SK-N-SH (cell line): ENCODE measurements at regions not wholly inside any gene's neighbourhood (a gene's known extent, or its start where the extent isn't known, plus 50 kb on each side); places are given as distances from the start of the nearest gene placed in this dataset.

Experiments used
- CTCF ChIA-PET: fragments of 300-600, 350-600 bp; formaldehyde crosslinking; extraction: SDS; loops from one replicate; lab custom pipeline; 2021; lab: Yijun Ruan, JAX
- POLR2A ChIA-PET: fragments of 350-600 bp; sonication (Branson Sonifier 250); formaldehyde crosslinking; extraction: SDS; loops from one replicate; lab custom pipeline; 2020; ENCODE audit warnings: antibody characterized with exemption, inconsistent platforms; lab: Yijun Ruan, JAX
- DNase-seq: peaks from one replicate; pipeline ENCODE4 v3.0.0; 2012
- H2AFZ ChIP-seq: fragments of 200-600 bp; sonication (generic); 2 replicates; pipeline ENCODE4 v1.8.1; 2016; ENCODE audit warnings: antibody characterized with exemption, mild to moderate bottlenecking, low read depth
- H3F3A ChIP-seq: fragments of 200-600 bp; sonication (generic); replicated peaks from 2 replicates; pipeline ENCODE3; 2016; ENCODE audit warnings: antibody characterized with exemption, mild to moderate bottlenecking; ENCODE audit not compliant: insufficient read depth
- H3K27ac ChIP-seq, 2 experiments: fragments of 200-500 bp in 1 of 2; fragments of 200-600 bp in 1 of 2; sonication (Bioruptor generic) in 1 of 2; sonication (generic), shearing (Covaris generic) in 1 of 2; 2 replicates each; pipeline versions ENCODE4 v1.5.1 to v1.6.1; 2014 to 2016; ENCODE audit warnings: low read depth in 2 of 2, inconsistent platforms in 1 of 2, low read length in 1 of 2, mild to moderate bottlenecking in 1 of 2, mixed read lengths in 1 of 2
- H3K27me3 ChIP-seq: fragments of 200-600 bp; sonication (generic), shearing (Covaris generic); 2 replicates; pipeline ENCODE4 v1.6.1; 2016; ENCODE audit warnings: mixed run types; ENCODE audit not compliant: insufficient read depth
- H3K36me3 ChIP-seq, 2 experiments: fragments of 200-500 bp in 1 of 2; fragments of 200-600 bp in 1 of 2; sonication (Bioruptor generic) in 1 of 2; sonication (generic) in 1 of 2; replicated peaks in 1 of 2; 2 replicates each; pipeline versions ENCODE3 to v1.5.1; 2014 to 2016; ENCODE audit warnings: low read length in 1 of 2, mild to moderate bottlenecking in 1 of 2; ENCODE audit not compliant: insufficient read depth in 2 of 2, control insufficient read depth in 1 of 2
- H3K4me1 ChIP-seq, 2 experiments: fragments of 200-500 bp in 1 of 2; fragments of 200-600 bp in 1 of 2; sonication (Bioruptor generic) in 1 of 2; sonication (generic), shearing (Covaris generic) in 1 of 2; 2 replicates each; pipeline versions ENCODE4 v1.5.1 to v1.6.1; 2014 to 2016; ENCODE audit warnings: low read depth in 1 of 2, low read length in 1 of 2, mixed run types in 1 of 2; ENCODE audit not compliant: insufficient read depth in 2 of 2, control insufficient read depth in 1 of 2
- H3K4me2 ChIP-seq: fragments of 200-600 bp; sonication (generic), shearing (Covaris generic); 2 replicates; pipeline ENCODE4 v1.6.1; 2017; ENCODE audit warnings: mixed run types
- H3K4me3 ChIP-seq, 2 experiments: fragments of 200-500 bp in 1 of 2; fragments of 200-600 bp in 1 of 2; sonication (Bioruptor generic) in 1 of 2; sonication (generic), shearing (Covaris generic) in 1 of 2; 2 replicates each; pipeline versions ENCODE4 v1.5.1 to v1.8.1; 2014 to 2016; ENCODE audit warnings: low read depth in 2 of 2, inconsistent platforms in 1 of 2, low read length in 1 of 2, mild to moderate bottlenecking in 1 of 2, mixed read lengths in 1 of 2, moderate library complexity in 1 of 2
- H3K79me2 ChIP-seq: fragments of 200-600 bp; sonication (generic); 2 replicates; pipeline ENCODE4 v1.8.1; 2017; ENCODE audit warnings: mild to moderate bottlenecking; ENCODE audit not compliant: insufficient read depth
- H3K9ac ChIP-seq: fragments of 200-600 bp; sonication (generic); 2 replicates; pipeline ENCODE4 v1.6.1; 2017; ENCODE audit warnings: mixed run types
- H3K9me2 ChIP-seq: fragments of 200-600 bp; sonication (generic); 2 replicates; pipeline ENCODE4 v1.6.1; 2017; ENCODE audit warnings: mixed run types
- H3K9me3 ChIP-seq: fragments of 200-600 bp; sonication (generic); 2 replicates; pipeline ENCODE4 v1.6.1; 2017; ENCODE audit warnings: mixed run types, mild to moderate bottlenecking, moderate library complexity
- H4K20me1 ChIP-seq: fragments of 200-600 bp; sonication (generic); 2 replicates; pipeline ENCODE4 v1.6.1; 2017; ENCODE audit warnings: mild to moderate bottlenecking, mixed run types; ENCODE audit not compliant: insufficient read depth
- CHD2 ChIP-seq: fragments of 150-350 bp; IDR thresholded peaks from 2 replicates; pipeline ENCODE4 v1.6.1; 2018; ENCODE audit warnings: low read length; ENCODE audit not compliant: partially characterized antibody
- ELF1 ChIP-seq: IDR thresholded peaks from 2 replicates; pipeline ENCODE4 v1.4.0; 2012
- EP300 ChIP-seq, 2 experiments: IDR thresholded peaks; 2 replicates each; pipeline versions ENCODE4 v1.4.0 to v1.6.1; 2012; ENCODE audit warnings: borderline replicate concordance in 1 of 2, low read depth in 1 of 2, low read length in 1 of 2
- EZH2phosphoT487 ChIP-seq: fragments of 200-600 bp; sonication (generic); IDR thresholded peaks from 2 replicates; pipeline ENCODE4 v1.6.1; 2017; ENCODE audit warnings: low read depth, mixed run types, mild to moderate bottlenecking, antibody characterized with exemption, moderate library complexity, borderline replicate concordance
- FOSL2 ChIP-seq: IDR thresholded peaks from 2 replicates; pipeline ENCODE4 v1.4.0; 2012; ENCODE audit warnings: low read depth, mild to moderate bottlenecking, moderate library complexity, borderline replicate concordance
- FOXJ3 ChIP-seq: sonication (generic); formaldehyde crosslinking; IDR thresholded peaks from 2 replicates; pipeline ENCODE4 v1.5.1; 2020; ENCODE audit warnings: mild to moderate bottlenecking, missing genetic modification reagents
- FOXM1 ChIP-seq: IDR thresholded peaks from 2 replicates; pipeline ENCODE4 v1.4.0; 2012; ENCODE audit warnings: low read depth, mild to moderate bottlenecking
- GATA2 ChIP-seq: sonication (generic); formaldehyde crosslinking; IDR thresholded peaks from 2 replicates; pipeline ENCODE4 v1.5.0; 2020; ENCODE audit warnings: mild to moderate bottlenecking, missing genetic modification reagents
- IRF3 ChIP-seq: fragments of 150-350 bp; IDR thresholded peaks from 2 replicates; pipeline ENCODE4 v1.6.1; 2016; ENCODE audit warnings: mild to moderate bottlenecking, low read depth, low read length
- JUND ChIP-seq: IDR thresholded peaks from 2 replicates; pipeline ENCODE4 v1.4.0; 2012
- MAX ChIP-seq: IDR thresholded peaks from 2 replicates; pipeline ENCODE4 v1.4.0; 2012; ENCODE audit warnings: low read depth
- MEF2A ChIP-seq: IDR thresholded peaks from 2 replicates; pipeline ENCODE4 v1.4.0; 2012; ENCODE audit warnings: low read depth, borderline replicate concordance
- MXI1 ChIP-seq: IDR thresholded peaks from 2 replicates; pipeline ENCODE4 v1.6.1; 2012; ENCODE audit warnings: mild to moderate bottlenecking, low read depth, low read length, improper control_type of control experiment
- NFIC ChIP-seq: IDR thresholded peaks from 2 replicates; pipeline ENCODE4 v1.4.0; 2012; ENCODE audit warnings: borderline replicate concordance
- POLR2AphosphoS5 ChIP-seq: IDR thresholded peaks from 2 replicates; pipeline ENCODE4 v1.6.1; 2012; ENCODE audit warnings: low read depth, low read length
- RCOR1 ChIP-seq: fragments of 150-350 bp; IDR thresholded peaks from 2 replicates; pipeline ENCODE4 v1.6.1; 2017; ENCODE audit warnings: antibody characterized with exemption, low read length
- REST ChIP-seq: IDR thresholded peaks from 2 replicates; pipeline ENCODE4 v1.6.1; 2012; ENCODE audit warnings: mild to moderate bottlenecking, low read depth, low read length, moderate library complexity
- RFX5 ChIP-seq: IDR thresholded peaks from 2 replicates; pipeline ENCODE4 v1.6.1; 2012; ENCODE audit warnings: mild to moderate bottlenecking, improper control_type of control experiment, low read length
- RXRA ChIP-seq: IDR thresholded peaks from 2 replicates; pipeline ENCODE4 v1.4.0; 2012; ENCODE audit warnings: low read depth, mild to moderate bottlenecking, borderline replicate concordance
- SIN3A ChIP-seq: IDR thresholded peaks from 2 replicates; pipeline ENCODE4 v1.6.1; 2012; ENCODE audit warnings: low read depth, mild to moderate bottlenecking, low read length, moderate library complexity, borderline replicate concordance
- TCF12 ChIP-seq: IDR thresholded peaks from 2 replicates; pipeline ENCODE4 v1.4.0; 2012
- YY1 ChIP-seq: IDR thresholded peaks from 2 replicates; pipeline ENCODE4 v1.4.0; 2012; ENCODE audit warnings: low read depth, mild to moderate bottlenecking
- WGBS: methylation state at CpG from one replicate; pipeline ENCODE4 v1.1.6; 2017; ENCODE audit warnings: low lambda C conversion rate; 5-methylcytosine and 5-hydroxymethylcytosine counted together

GRCh38 chr15:35720019-35720418 lies 174.1 kb upstream of the DPH6 start (continued):
- TF ChIP-seq REST: no peak
- no peak for TF ChIP-seq TCF12
- no peak for TF ChIP-seq ELF1
- TF ChIP-seq FOSL2: no peak
- no peak for TF ChIP-seq FOXM1
- TF ChIP-seq IRF3: no peak

GRCh38 chr15:35720984-35721383 lies 175.0 kb upstream of the DPH6 start:
- H2AFZ ChIP-seq: no peak overlapping the region
- no peak for DNase-seq
- no peaks in the 10 kb centered on the region for H3K9me3 ChIP-seq
- TF ChIP-seq MEF2A (no peak), YY1 (no peak), CHD2 (no peak), RFX5 (no peak), POLR2AphosphoS5 (no peak), RXRA (no peak), MAX (no peak), NFIC (no peak), SIN3A (no peak), GATA2 (CRISPR knock-in tag) (no peak), EZH2phosphoT487 (no peak), MXI1 (no peak), FOSL2 (no peak), FOXM1 (no peak), RCOR1 (no peak), JUND (no peak), EP300 (IDR thresholded peaks at IDR 0.05; ENCODE audit: borderline replicate concordance in 1 of 2, low read depth in 1 of 2, low read length in 1 of 2) (no peak), TCF12 (no peak), FOXJ3 (CRISPR knock-in tag) (no peak)
- no peak overlapping the region for H3K4me3 ChIP-seq
- WGBS: 75% methylated on average over 2 of the region's 2 CpGs
- H3F3A ChIP-seq: peaks cover 27% of the 10 kb centered on the region
- ChIA-PET POLR2A (no interaction called here), CTCF (no interaction called here)
- H3K4me1 ChIP-seq: peaks cover 0 to 17% of the 10 kb centered on the region in 2 experiments; a peak in 1 of 4 replicates
- no peaks in the 10 kb centered on the region for H4K20me1 ChIP-seq
- H3K9ac ChIP-seq: no peak overlapping the region
- no peaks in the 10 kb centered on the region for H3K79me2 ChIP-seq
- H3K4me2 ChIP-seq: no peak overlapping the region
- H3K36me3 ChIP-seq: no peaks in the 10 kb centered on the region
- no peaks in the 10 kb centered on the region for H3K27me3 ChIP-seq
- no peaks in the 10 kb centered on the region for H3K9me2 ChIP-seq
- H3K27ac ChIP-seq: no peak overlapping the region
